Embryonic facial prominence (tissue), 1 donor: ENCODE measurements at regions not wholly inside any gene's neighbourhood (a gene's known extent, or its start where the extent isn't known, plus 50 kb on each side); places are given as distances from the start of the nearest gene placed in this dataset.

Experiments used
- DNase-seq: peaks from one replicate; pipeline ENCODE4 v3.0.0-alpha.2; 2016; ENCODE audit errors: extremely low spot score

- DNase-seq: no peak
These were observed 52.2 kb upstream of the INPP5A start for GRCh38 chr10:132485391-132485790.

- no peak for DNase-seq
These were observed 51.0 kb upstream of the INPP5A start for GRCh38 chr10:132486539-132487121.

- DNase-seq: no peak
These were observed 50.1 kb upstream of the INPP5A start for GRCh38 chr10:132487241-132488135.
